ENCODE measurements at regions not wholly inside any gene's neighbourhood (a gene's known extent, or its start where the extent isn't known, plus 50 kb on each side); places are given as distances from the start of the nearest gene placed in this dataset.

GRCh38 chr1:166383137-166383536, 216.3 kb upstream of the FAM78B start:
- H2BK5ac ChIP-seq (ENCODE audit: low read depth, low read length, poor library complexity): no peak overlapping the region
- no peaks in the 10 kb centered on the region for H3K79me1 ChIP-seq (ENCODE audit: low read length)
- H3K4me1 ChIP-seq (ENCODE audit: control insufficient read depth in 1 of 2, insufficient read depth in 2 of 2, low read length in 2 of 2): no peaks in the 10 kb centered on the region
- H3K4me3 ChIP-seq (ENCODE audit: low read depth, low read length): no peak overlapping the region
- H3K4ac ChIP-seq (ENCODE audit: low read depth, low read length): no peak overlapping the region
- no peak overlapping the region for H4K8ac ChIP-seq (ENCODE audit: low read depth, low read length)
- no peak overlapping the region for H2AK5ac ChIP-seq (ENCODE audit: low read length)
- no peak for DNase-seq
- H3K27ac ChIP-seq (ENCODE audit: low read depth, low read length): no peak overlapping the region
- no peak overlapping the region for H3K4me2 ChIP-seq (ENCODE audit: low read length)
- no peaks in the 10 kb centered on the region for H3K79me2 ChIP-seq (ENCODE audit: control insufficient read depth, insufficient read depth, low read length, poor library complexity)
- WGBS (ENCODE audit: extremely low coverage, insufficient coverage, insufficient read length): no CpG with 5 or more reads among the region's 2 CpGs
- H3K23ac ChIP-seq (ENCODE audit: low read length): no peak overlapping the region
- no peak overlapping the region for H2BK120ac ChIP-seq (ENCODE audit: insufficient read depth, low read length, poor library complexity)
- no peaks in the 10 kb centered on the region for H3K36me3 ChIP-seq (ENCODE audit: control insufficient read depth in 1 of 2, insufficient read depth in 2 of 2, low read length in 2 of 2)
- no peak overlapping the region for H2AFZ ChIP-seq (ENCODE audit: insufficient read depth, low read length, poor library complexity)
- H2BK12ac ChIP-seq (ENCODE audit: low read length): no peak overlapping the region
- H4K12ac ChIP-seq (ENCODE audit: low read depth, low read length): no peak overlapping the region
- H3K9me3 ChIP-seq (ENCODE audit: insufficient read depth, low read depth, low read length): no peaks in the 10 kb centered on the region
- no peak overlapping the region for H3K9ac ChIP-seq (ENCODE audit: low read length)
- H3K14ac ChIP-seq (ENCODE audit: low read length): no peak overlapping the region
- H4K91ac ChIP-seq (ENCODE audit: low read depth, low read length): no peak overlapping the region
- H3K27me3 ChIP-seq (ENCODE audit: insufficient read depth, low read length): no peaks in the 10 kb centered on the region
- H3K18ac ChIP-seq (ENCODE audit: low read length): no peak overlapping the region

GRCh38 chr1:166383635-166384346, 217.0 kb upstream of the FAM78B start:
- Histone ChIP-seq H4K8ac (ENCODE audit: low read depth, low read length) (no peak overlapping the region), H3K9ac (ENCODE audit: low read length) (no peak overlapping the region), H4K91ac (ENCODE audit: low read depth, low read length) (no peak overlapping the region), H2BK5ac (ENCODE audit: low read depth, low read length, poor library complexity) (no peak overlapping the region), H3K18ac (ENCODE audit: low read length) (no peak overlapping the region), H2AFZ (ENCODE audit: insufficient read depth, low read length, poor library complexity) (no peak overlapping the region), H3K4ac (ENCODE audit: low read depth, low read length) (no peak overlapping the region), H3K4me2 (ENCODE audit: low read length) (no peak overlapping the region), H4K12ac (ENCODE audit: low read depth, low read length) (no peak overlapping the region), H3K9me3 (ENCODE audit: insufficient read depth, low read depth, low read length) (no peaks in the 10 kb centered on the region), H3K4me1 (ENCODE audit: control insufficient read depth in 1 of 2, insufficient read depth in 2 of 2, low read length in 2 of 2) (no peaks in the 10 kb centered on the region), H3K4me3 (ENCODE audit: low read depth, low read length) (no peak overlapping the region), H3K27me3 (ENCODE audit: insufficient read depth, low read length) (no peaks in the 10 kb centered on the region), H3K36me3 (ENCODE audit: control insufficient read depth in 1 of 2, insufficient read depth in 2 of 2, low read length in 2 of 2) (no peaks in the 10 kb centered on the region), H3K14ac (ENCODE audit: low read length) (no peak overlapping the region), H2BK120ac (ENCODE audit: insufficient read depth, low read length, poor library complexity) (no peak overlapping the region), H3K27ac (ENCODE audit: low read depth, low read length) (no peak overlapping the region), H2AK5ac (ENCODE audit: low read length) (no peak overlapping the region), H3K79me2 (ENCODE audit: control insufficient read depth, insufficient read depth, low read length, poor library complexity) (no peaks in the 10 kb centered on the region), H3K79me1 (ENCODE audit: low read length) (no peaks in the 10 kb centered on the region), H2BK12ac (ENCODE audit: low read length) (no peak overlapping the region), H3K23ac (ENCODE audit: low read length) (no peak overlapping the region)
- WGBS (ENCODE audit: extremely low coverage, insufficient coverage, insufficient read length): no CpG with 5 or more reads among the region's 9 CpGs
- no peak for DNase-seq

GRCh38 chr1:166384948-166385347, 218.1 kb upstream of the FAM78B start:
- WGBS (ENCODE audit: extremely low coverage, insufficient coverage, insufficient read length): no CpG with 5 or more reads among the region's 7 CpGs
- Histone ChIP-seq H3K9me3 (ENCODE audit: insufficient read depth, low read depth, low read length) (no peaks in the 10 kb centered on the region), H3K14ac (ENCODE audit: low read length) (no peak overlapping the region), H3K9ac (ENCODE audit: low read length) (no peak overlapping the region), H4K8ac (ENCODE audit: low read depth, low read length) (no peak overlapping the region), H3K79me2 (ENCODE audit: control insufficient read depth, insufficient read depth, low read length, poor library complexity) (no peaks in the 10 kb centered on the region), H3K4ac (ENCODE audit: low read depth, low read length) (no peak overlapping the region), H3K4me1 (ENCODE audit: control insufficient read depth in 1 of 2, insufficient read depth in 2 of 2, low read length in 2 of 2) (no peaks in the 10 kb centered on the region), H4K91ac (ENCODE audit: low read depth, low read length) (no peak overlapping the region), H2BK12ac (ENCODE audit: low read length) (no peak overlapping the region), H3K4me3 (ENCODE audit: low read depth, low read length) (no peak overlapping the region), H2BK120ac (ENCODE audit: insufficient read depth, low read length, poor library complexity) (no peak overlapping the region), H3K27me3 (ENCODE audit: insufficient read depth, low read length) (no peaks in the 10 kb centered on the region), H3K4me2 (ENCODE audit: low read length) (no peak overlapping the region), H3K36me3 (ENCODE audit: control insufficient read depth in 1 of 2, insufficient read depth in 2 of 2, low read length in 2 of 2) (no peaks in the 10 kb centered on the region), H3K23ac (ENCODE audit: low read length) (no peak overlapping the region), H4K12ac (ENCODE audit: low read depth, low read length) (no peak overlapping the region), H2AFZ (ENCODE audit: insufficient read depth, low read length, poor library complexity) (no peak overlapping the region), H3K18ac (ENCODE audit: low read length) (no peak overlapping the region), H3K79me1 (ENCODE audit: low read length) (no peaks in the 10 kb centered on the region), H2BK5ac (ENCODE audit: low read depth, low read length, poor library complexity) (no peak overlapping the region), H2AK5ac (ENCODE audit: low read length) (no peak overlapping the region), H3K27ac (ENCODE audit: low read depth, low read length) (no peak overlapping the region)
- no peak for DNase-seq

GRCh38 chr1:166390366-166391033, 223.7 kb upstream of the FAM78B start:
- Histone ChIP-seq H2AFZ (ENCODE audit: insufficient read depth, low read length, poor library complexity) (no peak overlapping the region), H3K23ac (ENCODE audit: low read length) (no peak overlapping the region), H4K8ac (ENCODE audit: low read depth, low read length) (no peak overlapping the region), H3K36me3 (ENCODE audit: control insufficient read depth in 1 of 2, insufficient read depth in 2 of 2, low read length in 2 of 2) (no peaks in the 10 kb centered on the region), H3K9ac (ENCODE audit: low read length) (no peak overlapping the region), H3K4me1 (ENCODE audit: control insufficient read depth in 1 of 2, insufficient read depth in 2 of 2, low read length in 2 of 2) (peaks cover 0 to 3% of the 10 kb centered on the region in 2 experiments), H2BK12ac (ENCODE audit: low read length) (no peak overlapping the region), H2BK120ac (ENCODE audit: insufficient read depth, low read length, poor library complexity) (no peak overlapping the region), H3K14ac (ENCODE audit: low read length) (no peak overlapping the region), H3K27me3 (ENCODE audit: insufficient read depth, low read length) (no peaks in the 10 kb centered on the region), H3K18ac (ENCODE audit: low read length) (no peak overlapping the region), H3K9me3 (ENCODE audit: insufficient read depth, low read depth, low read length) (no peaks in the 10 kb centered on the region), H3K27ac (ENCODE audit: low read depth, low read length) (no peak overlapping the region), H4K91ac (ENCODE audit: low read depth, low read length) (no peak overlapping the region), H3K79me2 (ENCODE audit: control insufficient read depth, insufficient read depth, low read length, poor library complexity) (no peaks in the 10 kb centered on the region), H3K4me2 (ENCODE audit: low read length) (no peak overlapping the region), H4K12ac (ENCODE audit: low read depth, low read length) (no peak overlapping the region), H3K4me3 (ENCODE audit: low read depth, low read length) (no peak overlapping the region), H3K79me1 (ENCODE audit: low read length) (no peaks in the 10 kb centered on the region), H3K4ac (ENCODE audit: low read depth, low read length) (no peak overlapping the region), H2BK5ac (ENCODE audit: low read depth, low read length, poor library complexity) (no peak overlapping the region), H2AK5ac (ENCODE audit: low read length) (no peak overlapping the region)
- WGBS (ENCODE audit: extremely low coverage, insufficient coverage, insufficient read length): no CpG with 5 or more reads among the region's 2 CpGs
- no peak for DNase-seq

Measured in trophoblast cell (in vitro differentiated cells and primary cell).